Astrocyte of the cerebellum (primary cell): ENCODE measurements at regions not wholly inside any gene's neighbourhood (a gene's known extent, or its start where the extent isn't known, plus 50 kb on each side); places are given as distances from the start of the nearest gene placed in this dataset.

Source experiments
- DNase-seq: peaks from one replicate; pipeline ENCODE4 v3.0.0-alpha.2; 2011; ENCODE audit warnings: low read depth
- H3K4me3 ChIP-seq: 2 replicates; pipeline ENCODE4 v1.5.1; 2011; ENCODE audit warnings: mild to moderate bottlenecking, low read depth, low read length, moderate library complexity
- in situ Hi-C: cut with HindIII; loops from 2 replicates; pipeline ENCODE4 v1.10.0; 2017; ENCODE audit warnings: low sequenced_read_pairs
- TF ChIP-seq, protein P1 (sequence below): IDR thresholded peaks from 2 replicates; pipeline ENCODE4 v1.5.1; 2012; ENCODE audit warnings: low read length, low read depth, moderate library complexity, mild to moderate bottlenecking; ENCODE audit errors: missing control alignments

DNA sequence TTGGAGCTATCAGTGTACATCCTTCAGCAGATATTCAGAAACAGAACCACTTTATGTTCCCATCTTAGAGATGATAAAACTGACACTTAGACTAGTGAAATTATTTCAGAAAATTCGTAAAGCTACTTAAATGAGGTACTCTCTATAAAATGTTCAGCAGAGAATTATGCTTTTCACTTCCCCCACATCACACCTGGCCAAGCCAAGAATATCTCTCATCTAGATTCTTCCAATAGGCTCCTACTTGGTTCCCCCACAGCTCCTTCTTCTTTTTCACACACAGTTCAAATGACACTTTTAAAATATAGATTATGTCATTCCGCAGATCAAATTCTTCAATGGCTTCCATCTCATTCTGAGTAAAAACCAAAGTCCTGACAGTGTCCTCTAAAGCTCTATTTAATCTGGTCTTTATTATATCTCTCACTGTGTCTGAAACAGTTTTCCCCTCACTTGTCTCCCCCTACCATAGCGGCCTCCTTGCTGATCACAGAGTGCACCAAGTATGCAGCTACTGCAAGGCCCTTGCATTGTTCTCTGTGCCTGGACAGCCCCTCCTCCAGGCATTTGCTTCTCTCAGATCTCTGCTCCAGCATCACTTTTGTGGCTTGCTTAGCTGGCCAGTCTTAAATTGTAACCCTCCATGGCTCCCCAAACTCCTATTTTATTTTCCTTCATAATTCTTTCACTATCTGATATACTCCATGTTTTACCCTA lies 736.8 kb upstream of the USP15 start:
- no peak overlapping the region for H3K4me3 ChIP-seq
- in situ Hi-C loops = no loop called here
- TF ChIP-seq, protein P1, sequence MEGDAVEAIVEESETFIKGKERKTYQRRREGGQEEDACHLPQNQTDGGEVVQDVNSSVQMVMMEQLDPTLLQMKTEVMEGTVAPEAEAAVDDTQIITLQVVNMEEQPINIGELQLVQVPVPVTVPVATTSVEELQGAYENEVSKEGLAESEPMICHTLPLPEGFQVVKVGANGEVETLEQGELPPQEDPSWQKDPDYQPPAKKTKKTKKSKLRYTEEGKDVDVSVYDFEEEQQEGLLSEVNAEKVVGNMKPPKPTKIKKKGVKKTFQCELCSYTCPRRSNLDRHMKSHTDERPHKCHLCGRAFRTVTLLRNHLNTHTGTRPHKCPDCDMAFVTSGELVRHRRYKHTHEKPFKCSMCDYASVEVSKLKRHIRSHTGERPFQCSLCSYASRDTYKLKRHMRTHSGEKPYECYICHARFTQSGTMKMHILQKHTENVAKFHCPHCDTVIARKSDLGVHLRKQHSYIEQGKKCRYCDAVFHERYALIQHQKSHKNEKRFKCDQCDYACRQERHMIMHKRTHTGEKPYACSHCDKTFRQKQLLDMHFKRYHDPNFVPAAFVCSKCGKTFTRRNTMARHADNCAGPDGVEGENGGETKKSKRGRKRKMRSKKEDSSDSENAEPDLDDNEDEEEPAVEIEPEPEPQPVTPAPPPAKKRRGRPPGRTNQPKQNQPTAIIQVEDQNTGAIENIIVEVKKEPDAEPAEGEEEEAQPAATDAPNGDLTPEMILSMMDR = no peak
- no peak for DNase-seq

DNA sequence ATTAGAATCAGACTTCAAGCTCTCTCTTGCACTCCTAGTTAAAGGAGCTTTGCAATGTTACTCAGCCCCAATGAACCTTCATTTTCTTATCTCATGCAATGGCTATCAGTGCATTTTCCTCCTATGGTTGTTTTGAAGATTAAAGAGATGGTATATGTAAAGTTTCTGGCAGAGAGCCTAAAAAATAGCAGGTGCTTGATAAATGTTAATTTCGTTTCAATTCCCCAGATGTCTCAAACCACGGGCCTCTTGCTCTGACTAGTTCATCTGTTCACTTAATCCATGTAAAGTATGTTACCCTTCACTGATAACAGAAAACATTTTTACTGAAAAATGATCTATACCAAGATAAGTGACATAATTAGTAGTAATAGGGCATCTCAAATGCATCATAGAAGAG lies 735.4 kb upstream of the USP15 start:
- no peak overlapping the region for H3K4me3 ChIP-seq
- DNase-seq = no peak
- in situ Hi-C loops = no loop called here
- TF ChIP-seq, protein P1 = no peak

GRCh38 chr12:61525331-61525730 lies 734.9 kb upstream of the USP15 start:
- no peak for DNase-seq

DNA sequence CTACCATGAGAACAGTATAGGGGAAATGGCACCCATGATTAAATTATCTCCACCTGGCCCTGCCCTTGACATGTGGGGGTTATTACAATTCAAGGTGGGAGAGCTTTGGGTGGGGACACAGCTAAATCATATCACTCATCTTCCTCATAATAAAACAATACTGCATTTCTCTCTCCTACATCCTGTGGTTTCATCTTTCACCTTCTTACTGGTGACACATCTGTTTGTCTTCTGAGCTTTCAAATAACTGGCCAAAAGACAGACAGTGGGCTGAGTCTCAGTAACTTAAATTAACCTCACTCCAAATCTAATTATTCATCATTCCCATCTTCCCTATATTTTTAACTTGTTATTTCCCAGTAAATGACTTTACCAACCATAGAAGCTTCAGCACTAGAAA lies 729.7 kb upstream of the USP15 start:
- H3K4me3 ChIP-seq = no peak overlapping the region
- TF ChIP-seq, protein P1 = no peak
- DNase-seq = no peak
- in situ Hi-C loops = no loop called here

More at GRCh38 chr12:61525331-61525730, 734.9 kb upstream of the USP15 start:
- H3K4me3 ChIP-seq = no peak overlapping the region
- TF ChIP-seq, protein P1 = no peak
- in situ Hi-C loops = no loop called here

DNA sequence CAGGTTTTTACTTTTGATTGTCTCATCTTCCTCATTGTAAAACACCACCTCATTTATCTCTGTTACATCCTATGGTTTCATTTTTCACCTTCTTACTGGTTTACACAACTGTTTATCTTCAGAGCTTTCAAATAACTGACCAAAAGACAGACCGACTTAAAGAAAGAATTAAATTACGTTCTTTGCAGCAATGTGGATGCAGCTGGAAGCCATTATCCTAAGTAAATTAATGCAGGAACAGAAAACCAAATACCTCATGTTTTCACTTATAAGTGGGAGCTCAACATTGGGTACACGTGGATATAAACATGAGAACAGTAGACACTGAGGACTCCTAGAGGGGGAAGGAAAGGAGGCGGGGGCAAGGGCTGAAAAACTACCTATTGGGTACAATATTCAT lies 729.0 kb upstream of the USP15 start:
- no peak overlapping the region for H3K4me3 ChIP-seq
- no peak for DNase-seq

GRCh38 chr12:61536117-61536516 lies 724.1 kb upstream of the USP15 start:
- TF ChIP-seq, protein P1 = no peak
- in situ Hi-C loops = no loop called here
- DNase-seq = no peak
- H3K4me3 ChIP-seq = no peak overlapping the region

More for the DNA sequence above, 729.0 kb upstream of the USP15 start:
- in situ Hi-C loops = no loop called here
- TF ChIP-seq, protein P1 = no peak
